ENCODE measurements at regions not wholly inside any gene's neighbourhood (a gene's known extent, or its start where the extent isn't known, plus 50 kb on each side); places are given as distances from the start of the nearest gene placed in this dataset.

DNA sequence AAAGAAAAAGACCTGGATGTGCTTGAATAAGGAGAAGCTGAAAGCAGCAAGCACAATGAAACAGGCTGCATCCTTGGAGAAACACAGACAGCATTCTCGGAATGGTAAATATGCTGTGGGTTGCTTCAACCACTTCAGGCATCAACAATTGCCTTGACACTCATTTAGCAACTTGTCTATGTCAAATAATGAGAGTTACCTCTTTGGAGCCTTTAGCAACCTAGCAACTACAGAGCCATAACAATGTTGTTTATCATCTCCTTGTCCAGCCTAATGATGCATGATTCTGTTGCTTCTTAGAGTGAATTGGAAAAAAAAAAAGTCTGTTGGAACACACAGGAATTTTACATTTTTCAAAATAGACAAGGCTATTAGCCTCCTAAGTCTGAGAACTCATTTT lies 410.6 kb downstream of the PIK3C3 start:
- no peak for TF ChIP-seq EZH2 (IDR thresholded peaks at IDR 0.05; ENCODE audit: low read length)
- TF ChIP-seq, protein P1, sequence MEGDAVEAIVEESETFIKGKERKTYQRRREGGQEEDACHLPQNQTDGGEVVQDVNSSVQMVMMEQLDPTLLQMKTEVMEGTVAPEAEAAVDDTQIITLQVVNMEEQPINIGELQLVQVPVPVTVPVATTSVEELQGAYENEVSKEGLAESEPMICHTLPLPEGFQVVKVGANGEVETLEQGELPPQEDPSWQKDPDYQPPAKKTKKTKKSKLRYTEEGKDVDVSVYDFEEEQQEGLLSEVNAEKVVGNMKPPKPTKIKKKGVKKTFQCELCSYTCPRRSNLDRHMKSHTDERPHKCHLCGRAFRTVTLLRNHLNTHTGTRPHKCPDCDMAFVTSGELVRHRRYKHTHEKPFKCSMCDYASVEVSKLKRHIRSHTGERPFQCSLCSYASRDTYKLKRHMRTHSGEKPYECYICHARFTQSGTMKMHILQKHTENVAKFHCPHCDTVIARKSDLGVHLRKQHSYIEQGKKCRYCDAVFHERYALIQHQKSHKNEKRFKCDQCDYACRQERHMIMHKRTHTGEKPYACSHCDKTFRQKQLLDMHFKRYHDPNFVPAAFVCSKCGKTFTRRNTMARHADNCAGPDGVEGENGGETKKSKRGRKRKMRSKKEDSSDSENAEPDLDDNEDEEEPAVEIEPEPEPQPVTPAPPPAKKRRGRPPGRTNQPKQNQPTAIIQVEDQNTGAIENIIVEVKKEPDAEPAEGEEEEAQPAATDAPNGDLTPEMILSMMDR (optimal IDR thresholded peaks at IDR 0.05 in 1 of 3, IDR thresholded peaks at IDR 0.05 in 1 of 3, conservative IDR thresholded peaks at IDR 0.05 in 1 of 3; ENCODE audit: extremely low read depth in 1 of 3, insufficient read depth in 2 of 3, low read length in 3 of 3), result no peak
- Histone ChIP-seq H3K9me1 (ENCODE audit: control insufficient read depth, extremely low read depth, insufficient read depth, low read length) (no peaks in the 10 kb centered on the region), H3K4me1 (ENCODE audit: control insufficient read depth, extremely low read depth, insufficient read depth, low read length) (no peaks in the 10 kb centered on the region), H3K27ac (ENCODE audit: control insufficient read depth, insufficient read depth, low read length) (no peak overlapping the region), H3K36me3 (ENCODE audit: control insufficient read depth in 2 of 2, extremely low read depth in 1 of 2, insufficient read depth in 2 of 2, low read length in 2 of 2) (no peaks in the 10 kb centered on the region), H3K27me3 (ENCODE audit: control insufficient read depth, extremely low read depth, insufficient read depth, low read length) (no peaks in the 10 kb centered on the region), H4K20me1 (ENCODE audit: control insufficient read depth, extremely low read depth, insufficient read depth, low read length) (no peaks in the 10 kb centered on the region), H3K9ac (ENCODE audit: control insufficient read depth, extremely low read depth, insufficient read depth, low read length) (no peak overlapping the region), H3K4me2 (ENCODE audit: control insufficient read depth, extremely low read depth, insufficient read depth, low read depth, low read length) (no peak overlapping the region), H3K9me3 (ENCODE audit: control insufficient read depth, low read depth, low read length) (no peaks in the 10 kb centered on the region), H3K4me3 (ENCODE audit: control insufficient read depth in 2 of 3, extremely low read depth in 1 of 3, insufficient read depth in 2 of 3, low read depth in 1 of 3, low read length in 3 of 3) (no peak overlapping the region), H2AFZ (ENCODE audit: control insufficient read depth, low read length) (no peak overlapping the region), H3K79me2 (ENCODE audit: control insufficient read depth, insufficient read depth, low read length) (no peaks in the 10 kb centered on the region)
- no peak for DNase-seq (ENCODE audit: low read depth, low spot score)
- FAIRE-seq, result no peak
- dilution Hi-C loops (cut with MboI; ENCODE audit: extremely low pct_ligation_motif_present, low sequenced_read_pairs), result no loop called here

DNA sequence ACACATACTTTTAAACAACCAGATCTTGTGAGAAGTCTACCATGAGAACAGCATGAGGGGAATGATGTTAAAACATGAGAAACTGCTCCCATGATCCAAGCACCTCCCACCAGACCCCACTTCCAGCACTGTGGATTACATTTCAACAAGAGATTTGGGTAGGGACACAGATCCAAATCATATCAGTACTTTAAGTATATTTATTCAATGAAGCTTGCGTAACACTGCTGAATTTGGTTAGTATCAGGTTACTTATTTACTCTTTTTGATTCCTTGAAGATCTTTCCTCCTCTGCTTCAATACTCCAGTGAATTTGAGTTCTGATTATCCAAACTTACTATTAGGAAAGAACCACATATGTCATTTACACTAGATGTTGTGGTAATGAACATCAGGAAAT lies 418.6 kb downstream of the PIK3C3 start:
- no peak overlapping the region for H3K4me3 ChIP-seq (ENCODE audit: control insufficient read depth in 2 of 3, extremely low read depth in 1 of 3, insufficient read depth in 2 of 3, low read depth in 1 of 3, low read length in 3 of 3)
- H4K20me1 ChIP-seq (ENCODE audit: control insufficient read depth, extremely low read depth, insufficient read depth, low read length), result no peaks in the 10 kb centered on the region
- no peaks in the 10 kb centered on the region for H3K9me1 ChIP-seq (ENCODE audit: control insufficient read depth, extremely low read depth, insufficient read depth, low read length)
- no peak overlapping the region for H3K27ac ChIP-seq (ENCODE audit: control insufficient read depth, insufficient read depth, low read length)
- FAIRE-seq (no peak), DNase-seq (ENCODE audit: low read depth, low spot score) (no peak)
- H3K27me3 ChIP-seq (ENCODE audit: control insufficient read depth, extremely low read depth, insufficient read depth, low read length), result no peaks in the 10 kb centered on the region
- dilution Hi-C loops (cut with MboI; ENCODE audit: extremely low pct_ligation_motif_present, low sequenced_read_pairs), result no loop called here
- H3K79me2 ChIP-seq (ENCODE audit: control insufficient read depth, insufficient read depth, low read length), result no peaks in the 10 kb centered on the region
- no peaks in the 10 kb centered on the region for H3K36me3 ChIP-seq (ENCODE audit: control insufficient read depth in 2 of 2, extremely low read depth in 1 of 2, insufficient read depth in 2 of 2, low read length in 2 of 2)
- H3K4me1 ChIP-seq (ENCODE audit: control insufficient read depth, extremely low read depth, insufficient read depth, low read length), result no peaks in the 10 kb centered on the region
- TF ChIP-seq, protein P1 (optimal IDR thresholded peaks at IDR 0.05 in 1 of 3, IDR thresholded peaks at IDR 0.05 in 1 of 3, conservative IDR thresholded peaks at IDR 0.05 in 1 of 3; ENCODE audit: extremely low read depth in 1 of 3, insufficient read depth in 2 of 3, low read length in 3 of 3), result no peak
- TF ChIP-seq EZH2 (IDR thresholded peaks at IDR 0.05; ENCODE audit: low read length), result no peak
- no peaks in the 10 kb centered on the region for H3K9me3 ChIP-seq (ENCODE audit: control insufficient read depth, low read depth, low read length)
- H3K4me2 ChIP-seq (ENCODE audit: control insufficient read depth, extremely low read depth, insufficient read depth, low read depth, low read length), result no peak overlapping the region
- H3K9ac ChIP-seq (ENCODE audit: control insufficient read depth, extremely low read depth, insufficient read depth, low read length), result no peak overlapping the region
- no peak overlapping the region for H2AFZ ChIP-seq (ENCODE audit: control insufficient read depth, low read length)
